BLaER1 treated with 17β-estradiol and CSF1 and Interleukin-3, amounts not matched to agents 10 nM and 100 nM (cell line): ENCODE measurements at regions not wholly inside any gene's neighbourhood (a gene's known extent, or its start where the extent isn't known, plus 50 kb on each side); places are given as distances from the start of the nearest gene placed in this dataset.

Experiments
- H3K27ac ChIP-seq, 11 experiments: shearing (Covaris generic); formaldehyde crosslinking; 2 replicates each; pipeline ENCODE4 v1.8.1; 2022
- H3K27me3 ChIP-seq, 11 experiments: shearing (Covaris generic); formaldehyde crosslinking; 2 replicates each; pipeline ENCODE4 v1.8.1; 2022
- H3K36me3 ChIP-seq, 11 experiments: shearing (Covaris generic); formaldehyde crosslinking; 2 replicates each; pipeline ENCODE4 v1.8.1; 2022
- H3K4me1 ChIP-seq, 10 experiments: shearing (Covaris generic); formaldehyde crosslinking; 2 replicates each; pipeline ENCODE4 v1.8.1; 2022
- H3K4me2 ChIP-seq, 11 experiments: shearing (Covaris generic); formaldehyde crosslinking; 2 replicates each; pipeline ENCODE4 v1.8.1; 2022
- H3K4me3 ChIP-seq, 10 experiments: shearing (Covaris generic); formaldehyde crosslinking; 2 replicates each; pipeline ENCODE4 v1.8.1; 2022
- H3K9ac ChIP-seq, 11 experiments: shearing (Covaris generic); formaldehyde crosslinking; 2 replicates each; pipeline ENCODE4 v1.8.1; 2022
- H3K9me3 ChIP-seq, 11 experiments: shearing (Covaris generic); formaldehyde crosslinking; replicated peaks in 1 of 11; 2 replicates each; pipeline ENCODE4 v1.8.1; 2022
- H4K20me1 ChIP-seq, 11 experiments: shearing (Covaris generic); formaldehyde crosslinking; 2 replicates each; pipeline ENCODE4 v1.8.1; 2022
- Cebpa-rat ChIP-seq, 11 experiments: shearing (Covaris generic); IDR thresholded peaks; 2 replicates each; pipeline ENCODE4 v1.8.1; 2022

DNA sequence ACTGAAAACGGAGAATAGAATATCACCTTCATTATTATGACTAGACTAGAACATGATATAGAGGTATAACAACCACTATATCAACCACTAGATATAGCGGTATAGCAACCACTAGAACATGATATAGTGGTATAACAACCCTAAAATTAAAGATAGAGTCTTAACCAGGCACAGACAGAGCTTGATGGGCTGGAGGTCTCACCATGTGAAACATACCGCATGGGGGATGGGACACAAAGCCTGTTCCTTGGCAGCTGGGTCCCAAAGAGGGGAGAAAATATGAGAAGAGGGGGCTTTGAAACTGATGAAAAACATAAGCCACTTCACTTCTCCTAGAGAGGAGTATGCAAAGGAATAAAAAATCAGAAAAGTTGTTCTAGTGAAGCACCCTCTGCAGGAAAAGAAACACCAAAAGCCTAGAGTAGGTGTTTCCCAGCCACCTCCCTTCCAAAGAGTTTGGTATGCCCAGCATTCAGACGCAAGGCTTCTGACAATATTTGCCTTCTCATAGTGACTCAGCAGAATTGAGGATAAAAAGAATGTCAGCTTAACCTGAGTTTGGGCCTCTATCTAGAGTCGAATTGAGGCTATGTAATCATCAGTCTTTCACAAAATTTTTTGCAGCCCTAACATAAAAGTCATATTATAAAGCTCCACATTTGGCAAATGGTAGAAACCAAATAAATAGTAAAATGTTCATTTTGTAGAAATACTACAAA lies 316.4 kb downstream of the NOVA1 start:
- no peaks in the 10 kb centered on the region for H3K36me3 ChIP-seq
- no peaks in the 10 kb centered on the region for H3K9me3 ChIP-seq
- peaks cover 0 to 15% (median 5%) of the 10 kb centered on the region in 10 experiments; a peak in 9 of 20 replicates for H3K4me1 ChIP-seq
- H3K27ac ChIP-seq: peak overlapping the region in 1 of 11 experiments; percentile 27; a peak in 1 of 22 replicates
- peak overlapping the region in 3 of 11 experiments; percentile 2 to 16 (median 14); a peak in 2 of 22 replicates for H3K4me2 ChIP-seq
- TF ChIP-seq Cebpa-rat (IDR thresholded peaks at IDR 0.05): no peak
- no peak overlapping the region for H3K9ac ChIP-seq
- no peak overlapping the region for H3K4me3 ChIP-seq
- H3K27me3 ChIP-seq: no peaks in the 10 kb centered on the region
- H4K20me1 ChIP-seq: no peaks in the 10 kb centered on the region

DNA sequence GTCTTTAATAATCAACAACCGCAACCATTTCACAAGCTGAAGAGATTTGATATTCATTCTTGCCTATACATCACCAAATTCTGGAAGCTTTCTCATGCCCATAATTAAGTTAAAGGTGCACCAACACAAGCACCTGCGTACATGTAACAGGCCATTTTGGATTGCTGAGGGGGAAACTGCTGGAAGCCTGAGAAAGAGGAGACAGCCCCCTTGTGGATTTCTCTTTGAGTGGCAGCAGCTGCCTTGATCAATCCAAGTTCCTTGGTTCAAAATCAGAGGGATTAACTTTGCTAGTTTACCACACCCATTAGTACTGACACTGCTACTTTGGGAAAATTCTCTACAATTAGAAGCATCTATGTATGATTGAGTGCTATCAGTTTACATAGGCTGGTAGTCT lies 321.1 kb downstream of the NOVA1 start:
- no peak overlapping the region for H3K9ac ChIP-seq
- H3K4me1 ChIP-seq: 0 out of 20 replicates have a peak, but pooled peaks cover 0 to 6% (median 0%) of the 10 kb centered on the region in 10 experiments
- no peak overlapping the region for H3K4me3 ChIP-seq
- H3K9me3 ChIP-seq: no peaks in the 10 kb centered on the region
- H3K36me3 ChIP-seq: no peaks in the 10 kb centered on the region
- no peaks in the 10 kb centered on the region for H4K20me1 ChIP-seq
- no peaks in the 10 kb centered on the region for H3K27me3 ChIP-seq
- no peak for TF ChIP-seq Cebpa-rat (IDR thresholded peaks at IDR 0.05)
- no peak overlapping the region for H3K4me2 ChIP-seq
- no peak overlapping the region for H3K27ac ChIP-seq

DNA sequence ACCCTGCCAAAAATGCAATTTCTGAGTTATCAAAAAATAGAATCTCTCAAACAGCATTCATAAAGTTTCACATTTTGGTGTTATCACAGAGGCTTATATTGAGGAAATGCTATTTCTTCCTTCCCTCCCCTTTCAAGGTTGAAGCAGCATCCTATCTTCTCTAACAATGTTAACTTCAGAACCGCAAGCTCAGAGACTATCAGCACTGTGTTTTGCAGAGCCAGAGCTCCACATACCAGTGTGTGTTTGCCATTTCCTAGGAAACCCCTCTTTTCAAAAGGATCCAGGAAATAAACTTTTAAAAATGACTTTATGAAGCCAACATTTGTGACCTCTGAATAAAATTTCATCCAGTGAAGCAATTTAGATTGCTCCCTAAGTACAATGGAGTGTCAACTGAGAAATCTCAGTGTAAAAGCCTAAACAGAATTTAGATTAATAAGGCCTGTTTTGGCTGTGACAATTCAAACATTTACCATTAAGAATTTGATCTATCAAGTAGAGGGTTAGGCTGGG lies 332.6 kb downstream of the NOVA1 start:
- TF ChIP-seq Cebpa-rat (IDR thresholded peaks at IDR 0.05): no peak
- Histone ChIP-seq H4K20me1 (no peaks in the 10 kb centered on the region), H3K4me1 (no peaks in the 10 kb centered on the region)

DNA sequence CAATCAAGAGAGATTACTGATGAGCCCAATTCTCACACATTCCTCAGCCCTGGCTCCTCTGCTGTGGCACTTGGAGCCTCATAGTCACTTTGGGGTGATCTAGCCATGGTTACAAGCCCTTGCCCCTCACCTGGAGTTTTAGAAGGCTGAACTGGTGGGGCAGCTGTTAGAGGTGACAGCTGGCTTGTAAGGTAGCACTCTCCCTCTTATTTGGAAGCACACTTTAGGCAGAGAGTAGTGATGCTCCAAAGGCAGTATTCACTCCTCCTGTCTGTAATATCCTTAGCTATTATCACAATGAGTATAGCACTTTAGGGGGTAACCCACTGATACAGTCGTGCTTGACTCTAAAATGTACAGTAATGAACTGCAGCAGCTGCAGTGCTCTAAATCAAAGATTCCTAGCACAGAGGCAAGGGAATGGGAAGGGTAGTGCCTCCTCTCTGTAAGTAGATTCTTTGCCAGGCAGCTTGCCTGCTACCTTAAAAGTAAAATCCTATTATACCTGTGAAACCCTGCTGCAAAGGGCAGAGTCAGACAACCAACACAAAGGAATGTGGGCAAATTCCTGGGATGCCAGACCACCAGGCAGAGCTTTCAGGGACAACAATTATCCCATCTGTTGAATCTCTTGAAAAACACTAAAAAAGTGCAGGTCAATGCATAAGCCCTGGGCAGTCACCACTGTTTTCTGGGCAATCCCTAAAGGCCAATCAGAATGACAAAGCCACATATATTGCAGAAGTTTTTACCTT lies 336.3 kb downstream of the NOVA1 start:
- peaks cover 0 to 20% (median 15%) of the 10 kb centered on the region in 11 experiments; a peak in 16 of 22 replicates for H3K9me3 ChIP-seq
- no peaks in the 10 kb centered on the region for H3K4me1 ChIP-seq
- H3K27ac ChIP-seq: no peak overlapping the region
- no peaks in the 10 kb centered on the region for H3K36me3 ChIP-seq
- no peak overlapping the region for H3K9ac ChIP-seq
- no peak overlapping the region for H3K4me3 ChIP-seq
- TF ChIP-seq Cebpa-rat (IDR thresholded peaks at IDR 0.05): no peak
- no peak overlapping the region for H3K4me2 ChIP-seq
- H3K27me3 ChIP-seq: no peaks in the 10 kb centered on the region
- no peaks in the 10 kb centered on the region for H4K20me1 ChIP-seq

More for the DNA sequence above, 332.6 kb downstream of the NOVA1 start:
- Histone ChIP-seq H3K36me3 (no peaks in the 10 kb centered on the region), H3K27ac (no peak overlapping the region), H3K4me2 (no peak overlapping the region), H3K4me3 (no peak overlapping the region), H3K9me3 (peaks cover 0 to 11% (median 6%) of the 10 kb centered on the region in 11 experiments; a peak in 13 of 22 replicates), H3K27me3 (no peaks in the 10 kb centered on the region), H3K9ac (no peak overlapping the region)

DNA sequence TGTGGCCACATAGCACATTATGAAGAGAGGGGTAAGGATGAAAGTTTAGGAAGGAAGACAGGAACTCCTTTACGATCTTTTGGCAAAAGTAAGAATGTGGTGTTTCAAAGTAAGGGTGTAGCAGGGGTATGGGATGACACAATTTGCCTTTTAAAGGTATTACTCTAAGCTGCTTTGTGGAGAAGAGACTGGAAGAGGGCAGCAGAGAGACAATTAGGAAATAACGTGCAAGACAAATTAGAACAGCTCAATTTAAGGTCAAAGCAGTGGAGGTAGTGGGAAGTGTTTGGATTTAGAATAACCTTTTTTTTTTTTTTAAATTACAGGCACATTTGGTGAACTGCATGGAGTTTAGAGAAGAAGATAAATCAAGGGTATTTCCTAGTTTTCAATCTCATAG lies 342.6 kb downstream of the NOVA1 start:
- Histone ChIP-seq H3K4me3 (no peak overlapping the region), H3K36me3 (no peaks in the 10 kb centered on the region), H3K27me3 (no peaks in the 10 kb centered on the region), H3K9me3 (peaks cover 0 to 11% (median 8%) of the 10 kb centered on the region in 11 experiments; a peak in 15 of 22 replicates), H4K20me1 (no peaks in the 10 kb centered on the region), H3K4me2 (no peak overlapping the region), H3K27ac (no peak overlapping the region), H3K4me1 (no peaks in the 10 kb centered on the region), H3K9ac (no peak overlapping the region)
- no peak for TF ChIP-seq Cebpa-rat (IDR thresholded peaks at IDR 0.05)

DNA sequence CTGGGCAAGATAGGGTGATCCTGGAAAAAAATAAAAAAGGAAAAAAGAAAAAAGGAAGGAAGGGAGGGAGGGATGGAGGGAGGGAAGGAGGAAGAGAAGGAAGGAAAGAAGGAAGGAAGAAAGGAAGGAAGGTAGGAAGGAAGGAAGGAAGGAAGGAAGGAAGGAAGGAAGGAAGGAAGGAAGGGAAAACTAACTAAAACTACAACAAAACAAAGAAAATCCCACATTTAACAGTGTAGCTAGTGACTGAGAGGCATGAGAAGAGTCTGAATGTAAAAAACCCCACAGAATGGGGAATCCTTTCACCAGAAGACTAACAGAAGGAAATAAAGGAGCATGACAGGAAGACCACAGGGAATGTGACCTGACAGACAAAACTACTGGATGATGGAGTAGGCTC lies 345.7 kb downstream of the NOVA1 start:
- no peak overlapping the region for H3K9ac ChIP-seq
- H4K20me1 ChIP-seq: no peaks in the 10 kb centered on the region
- H3K27ac ChIP-seq: no peak overlapping the region
- TF ChIP-seq Cebpa-rat (IDR thresholded peaks at IDR 0.05): no peak
- no peaks in the 10 kb centered on the region for H3K4me1 ChIP-seq
- H3K27me3 ChIP-seq: no peaks in the 10 kb centered on the region
- H3K4me2 ChIP-seq: no peak overlapping the region
- H3K4me3 ChIP-seq: no peak overlapping the region
- no peaks in the 10 kb centered on the region for H3K36me3 ChIP-seq
- no peaks in the 10 kb centered on the region for H3K9me3 ChIP-seq

DNA sequence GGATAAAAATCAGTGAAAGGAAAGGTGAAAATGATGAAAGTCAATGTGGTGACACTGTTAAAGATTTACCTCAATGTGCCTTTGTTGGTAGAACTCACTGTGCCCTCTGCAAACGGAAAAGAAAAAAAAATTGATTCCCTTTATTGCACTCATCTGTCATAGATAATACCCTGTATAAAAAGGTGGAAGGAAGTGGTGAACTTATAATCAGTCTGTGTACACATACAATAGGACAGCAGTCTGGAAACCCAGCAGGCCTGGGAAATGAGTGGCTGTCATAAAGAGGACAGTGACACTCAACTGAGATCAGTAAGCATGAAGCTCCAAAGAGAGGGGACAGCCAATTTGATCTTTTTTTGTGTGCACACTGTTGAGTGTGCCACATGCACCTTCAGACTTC lies 364.7 kb downstream of the NOVA1 start:
- Histone ChIP-seq H3K36me3 (no peaks in the 10 kb centered on the region), H3K9ac (no peak overlapping the region), H3K4me3 (no peak overlapping the region), H3K4me2 (no peak overlapping the region), H3K4me1 (no peaks in the 10 kb centered on the region), H3K9me3 (no peaks in the 10 kb centered on the region; a peak in 1 of 22 replicates), H3K27ac (no peak overlapping the region), H4K20me1 (no peaks in the 10 kb centered on the region), H3K27me3 (peaks cover 0 to 21% (median 0%) of the 10 kb centered on the region in 11 experiments; a peak in 3 of 22 replicates)
- no peak for TF ChIP-seq Cebpa-rat (IDR thresholded peaks at IDR 0.05)

DNA sequence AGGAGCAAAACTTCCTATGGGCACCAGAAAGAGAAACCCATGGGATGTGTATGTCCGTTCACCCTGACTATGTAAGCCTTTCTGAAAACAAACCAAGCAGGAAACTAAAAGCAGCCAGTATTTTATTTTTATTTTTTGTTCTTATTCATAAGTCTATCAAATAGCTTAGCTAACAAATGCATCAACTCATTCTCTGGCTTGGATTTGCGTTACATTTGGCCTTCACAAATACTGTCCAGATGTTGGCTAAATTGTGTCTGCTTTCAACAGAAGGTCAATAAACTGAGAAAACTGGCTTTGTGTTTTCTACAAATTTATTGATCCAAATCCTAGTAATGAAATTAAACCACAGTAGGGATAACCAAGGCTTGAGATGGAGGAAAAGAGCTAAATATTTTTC lies 379.0 kb downstream of the NOVA1 start:
- no peaks in the 10 kb centered on the region for H3K36me3 ChIP-seq
- H3K9me3 ChIP-seq: peaks cover 0 to 9% (median 0%) of the 10 kb centered on the region in 11 experiments; a peak in 8 of 22 replicates
- H3K27ac ChIP-seq: no peak overlapping the region
- no peaks in the 10 kb centered on the region; a peak in 1 of 22 replicates for H4K20me1 ChIP-seq
- H3K9ac ChIP-seq: no peak overlapping the region
- no peaks in the 10 kb centered on the region for H3K4me1 ChIP-seq
- no peak overlapping the region for H3K4me3 ChIP-seq
- TF ChIP-seq Cebpa-rat (IDR thresholded peaks at IDR 0.05): no peak
- H3K4me2 ChIP-seq: no peak overlapping the region
- H3K27me3 ChIP-seq: peaks cover 14 to 91% (median 36%) of the 10 kb centered on the region in 11 experiments; a peak in 21 of 22 replicates

DNA sequence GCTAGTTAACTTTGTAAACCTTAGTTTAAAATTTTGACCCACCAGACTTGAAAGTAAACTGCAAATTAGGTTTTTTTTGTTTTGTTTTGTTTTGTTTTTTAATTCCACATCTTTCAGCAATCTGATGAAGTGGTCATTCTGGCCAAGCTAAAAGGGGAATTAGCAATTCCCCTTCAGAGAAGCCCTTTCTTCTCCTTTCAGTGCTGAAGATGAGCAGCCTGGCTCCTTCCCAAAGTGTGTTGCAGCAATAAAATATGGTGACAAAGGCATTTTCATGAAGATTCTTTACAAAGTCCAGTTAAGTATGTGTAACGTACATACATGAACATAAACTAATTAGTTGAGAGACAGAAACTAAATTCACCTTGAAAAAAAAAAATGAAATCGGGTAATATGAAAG lies 380.1 kb downstream of the NOVA1 start:
- H3K36me3 ChIP-seq: no peaks in the 10 kb centered on the region
- H3K4me2 ChIP-seq: no peak overlapping the region
- no peak overlapping the region for H3K27ac ChIP-seq
- peaks cover 0 to 9% (median 0%) of the 10 kb centered on the region in 11 experiments; a peak in 8 of 22 replicates for H3K9me3 ChIP-seq
- H3K27me3 ChIP-seq: peaks cover 22 to 91% (median 47%) of the 10 kb centered on the region in 11 experiments; a peak in 21 of 22 replicates
- H3K4me1 ChIP-seq: no peaks in the 10 kb centered on the region
- H3K9ac ChIP-seq: no peak overlapping the region
- H3K4me3 ChIP-seq: no peak overlapping the region
- no peak for TF ChIP-seq Cebpa-rat (IDR thresholded peaks at IDR 0.05)
- H4K20me1 ChIP-seq: no peaks in the 10 kb centered on the region; a peak in 1 of 22 replicates
